ENCODE measurements at regions not wholly inside any gene's neighbourhood (a gene's known extent, or its start where the extent isn't known, plus 50 kb on each side); places are given as distances from the start of the nearest gene placed in this dataset.
"Not testable (repeated sequence)": the region's sequence is repeated elsewhere in the genome, so short reads cannot be mapped to it uniquely, and the experiment has no call there.

- no peak for DNase-seq
Measured at GRCh38 chr17:6254036-6254435, 180.9 kb downstream of the AIPL1 start.

- DNase-seq: not testable (repeated sequence)
Measured at GRCh38 chr17:6251640-6252039, 181.5 kb downstream of the WSCD1 start.

- DNase-seq: no peak
Measured at GRCh38 chr17:6249732-6250131, 179.6 kb downstream of the WSCD1 start.

- DNase-seq: no peak
Measured at GRCh38 chr17:6248061-6248460, 177.9 kb downstream of the WSCD1 start.

- DNase-seq: no peak
Measured at GRCh38 chr17:6245301-6246177, 175.4 kb downstream of the WSCD1 start.

- no peak for DNase-seq
Measured at GRCh38 chr17:6244796-6245195, 174.6 kb downstream of the WSCD1 start.

- no peak for DNase-seq
Measured at GRCh38 chr17:6244253-6244652, 174.1 kb downstream of the WSCD1 start.

- DNase-seq: no peak
Measured at GRCh38 chr17:6243186-6243585, 173.0 kb downstream of the WSCD1 start.

GRCh38 chr17:6241996-6242395, 171.8 kb downstream of the WSCD1 start:
- no peak for DNase-seq

GRCh38 chr17:6241381-6241780, 171.2 kb downstream of the WSCD1 start:
- no peak for DNase-seq

GRCh38 chr17:6240601-6241000, 170.4 kb downstream of the WSCD1 start:
- no peak for DNase-seq

GRCh38 chr17:6240001-6240400, 169.8 kb downstream of the WSCD1 start:
- no peak for DNase-seq

- no peak for DNase-seq
Measured at GRCh38 chr17:6239241-6239798, 169.1 kb downstream of the WSCD1 start.

- DNase-seq: no peak
Measured at GRCh38 chr17:6233856-6234255, 163.7 kb downstream of the WSCD1 start.

GRCh38 chr17:6233339-6233738, 163.2 kb downstream of the WSCD1 start:
- DNase-seq: no peak

GRCh38 chr17:6232732-6233101, 162.5 kb downstream of the WSCD1 start:
- no peak for DNase-seq

- DNase-seq: no peak
Measured at GRCh38 chr17:6231886-6232731, 161.9 kb downstream of the WSCD1 start.

- no peak for DNase-seq
Measured at GRCh38 chr17:6231465-6231864, 161.3 kb downstream of the WSCD1 start.

- no peak for DNase-seq
Measured at GRCh38 chr17:6218333-6218732, 148.2 kb downstream of the WSCD1 start.

GRCh38 chr17:6215071-6216035, 145.2 kb downstream of the WSCD1 start:
- no peak for DNase-seq

GRCh38 chr17:6213859-6214258, 143.7 kb downstream of the WSCD1 start:
- DNase-seq: no peak

- no peak for DNase-seq
Measured at GRCh38 chr17:6212766-6213165, 142.6 kb downstream of the WSCD1 start.

- no peak for DNase-seq
Measured at GRCh38 chr17:6209829-6210228, 139.7 kb downstream of the WSCD1 start.
